ENCODE measurements at regions not wholly inside any gene's neighbourhood (a gene's known extent, or its start where the extent isn't known, plus 50 kb on each side); places are given as distances from the start of the nearest gene placed in this dataset.

- no peaks in the 10 kb centered on the region for H3K4me1 ChIP-seq
- no peak for TF ChIP-seq EP300 (IDR thresholded peaks at IDR 0.05)
- no peak for TF ChIP-seq POLR2A (IDR thresholded peaks at IDR 0.05)
- no peak for TF ChIP-seq CTCF (IDR thresholded peaks at IDR 0.05)
- TF ChIP-seq POLR2AphosphoS5 (IDR thresholded peaks at IDR 0.05) = no peak
- no peak overlapping the region for H3K27ac ChIP-seq
- ATAC-seq = no peak
- no peaks in the 10 kb centered on the region for H3K9me3 ChIP-seq
- H3K36me3 ChIP-seq = no peaks in the 10 kb centered on the region
- 78 to 83% methylated on average over 17 of the region's 17 CpGs for WGBS, 2 donors (ENCODE audit: low coverage in 1 of 2)
- H3K27me3 ChIP-seq = peaks cover 16% of the 10 kb centered on the region
- no peak overlapping the region for H3K4me3 ChIP-seq
Observed at GRCh38 chr15:98146031-98146820, 185.7 kb downstream of the ARRDC4 start.

- H3K9me3 ChIP-seq = no peaks in the 10 kb centered on the region
- no peaks in the 10 kb centered on the region for H3K4me1 ChIP-seq
- TF ChIP-seq CTCF (IDR thresholded peaks at IDR 0.05) = no peak
- TF ChIP-seq POLR2AphosphoS5 (IDR thresholded peaks at IDR 0.05) = no peak
- TF ChIP-seq EP300 (IDR thresholded peaks at IDR 0.05) = no peak
- no peak for TF ChIP-seq POLR2A (IDR thresholded peaks at IDR 0.05)
- no peaks in the 10 kb centered on the region for H3K36me3 ChIP-seq
- no peak for ATAC-seq
- no peak overlapping the region for H3K4me3 ChIP-seq
- H3K27me3 ChIP-seq = peaks cover 16% of the 10 kb centered on the region
- H3K27ac ChIP-seq = no peak overlapping the region
- WGBS, 2 donors (ENCODE audit: low coverage in 1 of 2) = no CpG with 5 or more reads among the region's 5 CpGs
Observed at GRCh38 chr15:98147415-98147814, 186.9 kb downstream of the ARRDC4 start.

GRCh38 chr15:98150084-98150483, 189.6 kb downstream of the ARRDC4 start:
- ATAC-seq = no peak
- TF ChIP-seq POLR2AphosphoS5 (IDR thresholded peaks at IDR 0.05) = no peak
- no peak for TF ChIP-seq CTCF (IDR thresholded peaks at IDR 0.05)
- TF ChIP-seq POLR2A (IDR thresholded peaks at IDR 0.05) = no peak
- TF ChIP-seq EP300 (IDR thresholded peaks at IDR 0.05) = no peak
- peaks cover 7% of the 10 kb centered on the region for H3K27me3 ChIP-seq
- no peak overlapping the region for H3K27ac ChIP-seq
- H3K4me3 ChIP-seq = no peak overlapping the region
- WGBS, 2 donors (ENCODE audit: low coverage in 1 of 2) = 82 to 92% methylated on average over 2 of the region's 2 CpGs
- no peaks in the 10 kb centered on the region for H3K9me3 ChIP-seq
- H3K36me3 ChIP-seq = no peaks in the 10 kb centered on the region
- H3K4me1 ChIP-seq = no peaks in the 10 kb centered on the region

GRCh38 chr15:98150536-98150935, 190.0 kb downstream of the ARRDC4 start:
- 33% methylated on average over 3 of the region's 3 CpGs; no CpG with 5 or more reads in 1 of the 2 donors for WGBS, 2 donors (ENCODE audit: low coverage in 1 of 2)
- H3K9me3 ChIP-seq = no peaks in the 10 kb centered on the region
- no peaks in the 10 kb centered on the region for H3K4me1 ChIP-seq
- H3K4me3 ChIP-seq = no peak overlapping the region
- H3K27ac ChIP-seq = no peak overlapping the region
- H3K36me3 ChIP-seq = no peaks in the 10 kb centered on the region
- TF ChIP-seq CTCF (IDR thresholded peaks at IDR 0.05) = no peak
- no peak for TF ChIP-seq POLR2AphosphoS5 (IDR thresholded peaks at IDR 0.05)
- no peak for TF ChIP-seq POLR2A (IDR thresholded peaks at IDR 0.05)
- TF ChIP-seq EP300 (IDR thresholded peaks at IDR 0.05) = no peak
- H3K27me3 ChIP-seq = peaks cover 7% of the 10 kb centered on the region
- ATAC-seq = no peak

GRCh38 chr15:98151096-98151495, 190.6 kb downstream of the ARRDC4 start:
- Histone ChIP-seq H3K27me3 (peaks cover 7% of the 10 kb centered on the region), H3K27ac (no peak overlapping the region), H3K36me3 (no peaks in the 10 kb centered on the region), H3K4me3 (no peak overlapping the region), H3K4me1 (no peaks in the 10 kb centered on the region), H3K9me3 (no peaks in the 10 kb centered on the region)
- TF ChIP-seq POLR2AphosphoS5 (IDR thresholded peaks at IDR 0.05) = no peak
- TF ChIP-seq POLR2A (IDR thresholded peaks at IDR 0.05) = no peak
- no peak for TF ChIP-seq EP300 (IDR thresholded peaks at IDR 0.05)
- no peak for TF ChIP-seq CTCF (IDR thresholded peaks at IDR 0.05)
- no peak for ATAC-seq
- WGBS, 2 donors (ENCODE audit: low coverage in 1 of 2) = 69 to 75% methylated on average over 2 of the region's 2 CpGs

All from gastroesophageal sphincter (tissue), 4 donors.